ENCODE measurements at regions not wholly inside any gene's neighbourhood (a gene's known extent, or its start where the extent isn't known, plus 50 kb on each side); places are given as distances from the start of the nearest gene placed in this dataset.

- no peak overlapping the region for H3K27ac ChIP-seq (replicated peaks in 1 of 4)
- intact Hi-C loops (cut with DNase I): no loop called here
- DNase-seq (ENCODE audit: extremely low spot score): no peak
- H3K4me1 ChIP-seq: no peaks in the 10 kb centered on the region
- no peaks in the 10 kb centered on the region for H3K36me3 ChIP-seq
- H3K4me3 ChIP-seq: no peak overlapping the region
- TF ChIP-seq POLR2AphosphoS5 (IDR thresholded peaks at IDR 0.05) (no peak), CTCF (IDR thresholded peaks at IDR 0.05) (no peak), POLR2A (IDR thresholded peaks at IDR 0.05; ENCODE audit: low read depth) (no peak), EP300 (IDR thresholded peaks at IDR 0.05) (no peak)
- no peaks in the 10 kb centered on the region for H3K27me3 ChIP-seq
- no peaks in the 10 kb centered on the region for H3K9me3 ChIP-seq
- WGBS: 88% methylated on average over 1 of the region's 1 CpG
These were observed 372.7 kb upstream of the CDH11 start for GRCh38 chr16:65494609-65495008.

DNA sequence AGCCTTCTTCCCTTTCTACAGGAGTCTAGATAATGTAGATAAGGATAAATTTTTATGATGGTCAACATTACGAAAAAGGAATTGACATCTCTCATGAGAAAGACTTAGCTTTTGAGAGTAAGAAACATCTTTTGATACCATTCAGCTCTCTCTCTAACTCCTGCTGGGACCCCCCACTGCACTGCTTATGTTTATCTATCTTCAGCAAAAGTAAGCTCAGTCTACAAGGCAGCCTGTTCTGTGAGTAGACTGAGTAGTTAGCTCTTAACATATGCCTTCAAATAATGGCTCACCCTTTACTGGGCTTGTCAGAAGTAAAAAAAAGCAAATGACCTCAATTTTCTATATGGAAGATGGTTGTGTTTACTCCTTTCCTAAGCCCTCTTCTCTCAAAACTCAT lies 372.2 kb upstream of the CDH11 start:
- Histone ChIP-seq H3K36me3 (no peaks in the 10 kb centered on the region), H3K27me3 (no peaks in the 10 kb centered on the region), H3K4me3 (no peak overlapping the region), H3K4me1 (no peaks in the 10 kb centered on the region), H3K9me3 (no peaks in the 10 kb centered on the region), H3K27ac (replicated peaks in 1 of 4) (no peak overlapping the region)
- TF ChIP-seq POLR2AphosphoS5 (IDR thresholded peaks at IDR 0.05) (no peak), EP300 (IDR thresholded peaks at IDR 0.05) (no peak), CTCF (IDR thresholded peaks at IDR 0.05) (no peak), POLR2A (IDR thresholded peaks at IDR 0.05; ENCODE audit: low read depth) (no peak)
- DNase-seq (ENCODE audit: extremely low spot score): no peak
- WGBS: 81% methylated on average over 1 of the region's 1 CpG
- intact Hi-C loops (cut with DNase I): no loop called here

DNA sequence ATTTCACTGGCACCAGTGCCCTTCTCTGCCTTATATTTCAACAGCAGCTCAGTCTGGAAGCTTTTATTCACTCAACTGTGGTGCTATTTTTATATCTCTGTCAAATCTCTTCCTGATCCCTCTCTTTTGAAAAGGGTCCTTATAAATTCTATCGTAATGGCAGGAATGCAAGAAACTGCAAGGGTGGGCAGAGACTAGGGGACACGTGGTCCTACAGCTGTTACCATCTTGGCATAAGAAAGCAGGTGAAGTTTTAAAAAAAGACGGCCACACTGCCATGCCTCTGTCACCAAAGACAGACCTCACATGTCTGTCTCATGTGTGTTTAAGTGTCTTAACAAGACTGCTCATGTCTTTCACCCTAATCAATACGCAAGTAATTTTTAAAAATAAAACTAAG lies 368.4 kb upstream of the CDH11 start:
- no peak overlapping the region for H3K4me3 ChIP-seq
- peak; percentile 26 for DNase-seq (ENCODE audit: extremely low spot score)
- WGBS: 72% methylated on average over 4 of the region's 4 CpGs
- no peaks in the 10 kb centered on the region for H3K4me1 ChIP-seq
- intact Hi-C loops (cut with DNase I): no loop called here
- no peaks in the 10 kb centered on the region for H3K9me3 ChIP-seq
- no peak overlapping the region for H3K27ac ChIP-seq (replicated peaks in 1 of 4)
- no peaks in the 10 kb centered on the region for H3K27me3 ChIP-seq
- TF ChIP-seq EP300 (IDR thresholded peaks at IDR 0.05) (no peak), POLR2A (IDR thresholded peaks at IDR 0.05; ENCODE audit: low read depth) (no peak), CTCF (IDR thresholded peaks at IDR 0.05) (no peak), POLR2AphosphoS5 (IDR thresholded peaks at IDR 0.05) (no peak)
- no peaks in the 10 kb centered on the region for H3K36me3 ChIP-seq

- DNase-seq (ENCODE audit: extremely low spot score): peak; percentile 53
- Histone ChIP-seq H3K4me3 (no peak overlapping the region), H3K36me3 (no peaks in the 10 kb centered on the region), H3K27ac (replicated peaks in 1 of 4) (no peak overlapping the region), H3K27me3 (no peaks in the 10 kb centered on the region), H3K4me1 (no peaks in the 10 kb centered on the region), H3K9me3 (no peaks in the 10 kb centered on the region)
- WGBS: 87% methylated on average over 4 of the region's 4 CpGs
- intact Hi-C loops (cut with DNase I): no loop called here
- TF ChIP-seq CTCF (IDR thresholded peaks at IDR 0.05): no peak
- TF ChIP-seq POLR2AphosphoS5 (IDR thresholded peaks at IDR 0.05): no peak
- TF ChIP-seq POLR2A (IDR thresholded peaks at IDR 0.05; ENCODE audit: low read depth): no peak
- TF ChIP-seq EP300 (IDR thresholded peaks at IDR 0.05): no peak
These were observed 367.7 kb upstream of the CDH11 start for GRCh38 chr16:65489531-65490023.

- Histone ChIP-seq H3K27me3 (no peaks in the 10 kb centered on the region), H3K4me1 (no peaks in the 10 kb centered on the region), H3K9me3 (no peaks in the 10 kb centered on the region), H3K27ac (replicated peaks in 1 of 4) (no peak overlapping the region), H3K36me3 (no peaks in the 10 kb centered on the region), H3K4me3 (no peak overlapping the region)
- DNase-seq (ENCODE audit: extremely low spot score): no peak
- 91% methylated on average over 5 of the region's 5 CpGs for WGBS
- no peak for TF ChIP-seq EP300 (IDR thresholded peaks at IDR 0.05)
- no peak for TF ChIP-seq CTCF (IDR thresholded peaks at IDR 0.05)
- no peak for TF ChIP-seq POLR2A (IDR thresholded peaks at IDR 0.05; ENCODE audit: low read depth)
- no peak for TF ChIP-seq POLR2AphosphoS5 (IDR thresholded peaks at IDR 0.05)
- intact Hi-C loops (cut with DNase I): no loop called here
These were observed 365.4 kb upstream of the CDH11 start for GRCh38 chr16:65487231-65487630.
